SK-N-SH treated with all-trans-retinoic acid at 6 μM for 48 hours (cell line): ENCODE measurements at regions not wholly inside any gene's neighbourhood (a gene's known extent, or its start where the extent isn't known, plus 50 kb on each side); places are given as distances from the start of the nearest gene placed in this dataset.
"Not testable (repeated sequence)": the region's sequence is repeated elsewhere in the genome, so short reads cannot be mapped to it uniquely, and the experiment has no call there.

ENCODE experiments used
- ARNTL ChIP-seq: fragments of 450-650 bp; formaldehyde crosslinking; IDR thresholded peaks from 2 replicates; pipeline ENCODE4 v1.5.0; 2020; ENCODE audit warnings: low read depth, mild to moderate bottlenecking, moderate library complexity, borderline replicate concordance
- BACH2 ChIP-seq: fragments of 250-450 bp; sonication (Bioruptor Pico); IDR thresholded peaks from 2 replicates; pipeline ENCODE4 v1.9.0; 2021; ENCODE audit warnings: mild to moderate bottlenecking, borderline replicate concordance
- ESRRG ChIP-seq: fragments of 250-450 bp; sonication (Bioruptor Pico); IDR thresholded peaks from 2 replicates; pipeline ENCODE4 v1.6.1; 2021; ENCODE audit warnings: mild to moderate bottlenecking
- GLIS3 ChIP-seq: fragments of 250-450 bp; sonication (Bioruptor Pico); IDR thresholded peaks from 2 replicates; pipeline ENCODE4 v1.5.0; 2020; ENCODE audit warnings: mild to moderate bottlenecking, moderate library complexity
- ISL1 ChIP-seq: fragments of 250-450 bp; sonication (Bioruptor Pico); IDR thresholded peaks from 2 replicates; pipeline ENCODE4 v2.1.2; 2022; ENCODE audit warnings: mild to moderate bottlenecking, moderate library complexity
- OSR1 ChIP-seq: fragments of 250-450 bp; sonication (Bioruptor Pico); IDR thresholded peaks from 2 replicates; pipeline ENCODE4 v1.8.0; 2022; ENCODE audit warnings: moderate library complexity, mild to moderate bottlenecking, inconsistent platforms
- PPARA ChIP-seq: fragments of 250-450 bp; sonication (Bioruptor Pico); IDR thresholded peaks from 2 replicates; pipeline ENCODE4 v1.5.0; 2020; ENCODE audit warnings: mild to moderate bottlenecking, borderline replicate concordance
- TOX ChIP-seq: fragments of 250-450 bp; sonication (Bioruptor Pico); IDR thresholded peaks from 2 replicates; pipeline ENCODE4 v1.8.0; 2021; ENCODE audit warnings: mild to moderate bottlenecking, moderate library complexity, borderline replicate concordance
- ZNF565 ChIP-seq: fragments of 450-650 bp; formaldehyde crosslinking; conservative IDR thresholded peaks from 2 replicates; pipeline ENCODE4 v1.5.0; 2020; ENCODE audit warnings: low read depth, mild to moderate bottlenecking, moderate library complexity
- ZNF8 ChIP-seq: fragments of 450-650 bp; formaldehyde crosslinking; IDR thresholded peaks from 2 replicates; pipeline ENCODE4 v1.5.0; 2020; ENCODE audit warnings: mild to moderate bottlenecking, moderate library complexity
- TF ChIP-seq, protein P1 (sequence below): fragments of 250-450 bp; sonication (Bioruptor Pico); IDR thresholded peaks from 2 replicates; pipeline ENCODE4 v1.5.1; 2020; ENCODE audit warnings: low read depth, mild to moderate bottlenecking, moderate library complexity
- TF ChIP-seq, protein P2 (sequence below): fragments of 250-450 bp; sonication (Bioruptor Pico); IDR thresholded peaks from 2 replicates; pipeline ENCODE4 v1.8.0; 2020; ENCODE audit warnings: mild to moderate bottlenecking, moderate library complexity, borderline replicate concordance
- TF ChIP-seq, protein P3 (sequence below): fragments of 250-450 bp; sonication (Bioruptor Pico); IDR thresholded peaks from 2 replicates; pipeline ENCODE4 v1.5.0; 2020; ENCODE audit warnings: mild to moderate bottlenecking, moderate library complexity
- TF ChIP-seq, protein P4 (sequence below): fragments of 250-450 bp; sonication (Bioruptor Pico); IDR thresholded peaks from 2 replicates; pipeline ENCODE4 v1.5.1; 2021; ENCODE audit warnings: mild to moderate bottlenecking, moderate library complexity

DNA sequence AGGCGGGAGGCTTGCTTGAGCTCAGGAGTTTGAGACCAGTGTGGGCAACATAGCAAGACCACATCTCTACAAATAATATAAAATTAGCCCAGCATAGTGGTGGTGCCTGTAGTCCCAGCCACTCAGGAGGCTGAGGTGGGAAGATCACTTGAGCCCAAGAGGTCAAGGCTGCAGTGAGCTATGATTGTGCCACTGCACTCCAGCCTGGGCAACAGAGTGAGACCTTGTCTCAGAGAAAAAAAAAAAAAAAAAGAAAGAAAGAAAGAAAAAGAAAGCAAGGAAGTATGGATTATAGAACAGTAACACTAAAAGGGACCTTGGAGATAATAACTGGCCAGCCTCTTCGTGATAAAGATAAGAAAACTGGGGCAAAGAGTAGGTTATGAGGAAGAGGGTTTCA, 130.4 kb downstream of the PLCE1 start:
- not testable (repeated sequence) for TF ChIP-seq ZNF565 (CRISPR knock-in tag); ISL1 (CRISPR knock-in tag); ESRRG (CRISPR knock-in tag); BACH2; ARNTL (CRISPR knock-in tag); ZNF8; OSR1; PPARA (CRISPR knock-in tag); TOX; GLIS3
- TF ChIP-seq, protein P1, sequence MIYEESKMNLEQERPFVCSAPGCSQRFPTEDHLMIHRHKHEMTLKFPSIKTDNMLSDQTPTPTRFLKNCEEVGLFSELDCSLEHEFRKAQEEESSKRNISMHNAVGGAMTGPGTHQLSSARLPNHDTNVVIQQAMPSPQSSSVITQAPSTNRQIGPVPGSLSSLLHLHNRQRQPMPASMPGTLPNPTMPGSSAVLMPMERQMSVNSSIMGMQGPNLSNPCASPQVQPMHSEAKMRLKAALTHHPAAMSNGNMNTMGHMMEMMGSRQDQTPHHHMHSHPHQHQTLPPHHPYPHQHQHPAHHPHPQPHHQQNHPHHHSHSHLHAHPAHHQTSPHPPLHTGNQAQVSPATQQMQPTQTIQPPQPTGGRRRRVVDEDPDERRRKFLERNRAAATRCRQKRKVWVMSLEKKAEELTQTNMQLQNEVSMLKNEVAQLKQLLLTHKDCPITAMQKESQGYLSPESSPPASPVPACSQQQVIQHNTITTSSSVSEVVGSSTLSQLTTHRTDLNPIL (CRISPR knock-in tag) = not testable (repeated sequence)
- TF ChIP-seq, protein P2, sequence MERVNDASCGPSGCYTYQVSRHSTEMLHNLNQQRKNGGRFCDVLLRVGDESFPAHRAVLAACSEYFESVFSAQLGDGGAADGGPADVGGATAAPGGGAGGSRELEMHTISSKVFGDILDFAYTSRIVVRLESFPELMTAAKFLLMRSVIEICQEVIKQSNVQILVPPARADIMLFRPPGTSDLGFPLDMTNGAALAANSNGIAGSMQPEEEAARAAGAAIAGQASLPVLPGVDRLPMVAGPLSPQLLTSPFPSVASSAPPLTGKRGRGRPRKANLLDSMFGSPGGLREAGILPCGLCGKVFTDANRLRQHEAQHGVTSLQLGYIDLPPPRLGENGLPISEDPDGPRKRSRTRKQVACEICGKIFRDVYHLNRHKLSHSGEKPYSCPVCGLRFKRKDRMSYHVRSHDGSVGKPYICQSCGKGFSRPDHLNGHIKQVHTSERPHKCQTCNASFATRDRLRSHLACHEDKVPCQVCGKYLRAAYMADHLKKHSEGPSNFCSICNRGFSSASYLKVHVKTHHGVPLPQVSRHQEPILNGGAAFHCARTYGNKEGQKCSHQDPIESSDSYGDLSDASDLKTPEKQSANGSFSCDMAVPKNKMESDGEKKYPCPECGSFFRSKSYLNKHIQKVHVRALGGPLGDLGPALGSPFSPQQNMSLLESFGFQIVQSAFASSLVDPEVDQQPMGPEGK (CRISPR knock-in tag) = not testable (repeated sequence)
- TF ChIP-seq, protein P3, sequence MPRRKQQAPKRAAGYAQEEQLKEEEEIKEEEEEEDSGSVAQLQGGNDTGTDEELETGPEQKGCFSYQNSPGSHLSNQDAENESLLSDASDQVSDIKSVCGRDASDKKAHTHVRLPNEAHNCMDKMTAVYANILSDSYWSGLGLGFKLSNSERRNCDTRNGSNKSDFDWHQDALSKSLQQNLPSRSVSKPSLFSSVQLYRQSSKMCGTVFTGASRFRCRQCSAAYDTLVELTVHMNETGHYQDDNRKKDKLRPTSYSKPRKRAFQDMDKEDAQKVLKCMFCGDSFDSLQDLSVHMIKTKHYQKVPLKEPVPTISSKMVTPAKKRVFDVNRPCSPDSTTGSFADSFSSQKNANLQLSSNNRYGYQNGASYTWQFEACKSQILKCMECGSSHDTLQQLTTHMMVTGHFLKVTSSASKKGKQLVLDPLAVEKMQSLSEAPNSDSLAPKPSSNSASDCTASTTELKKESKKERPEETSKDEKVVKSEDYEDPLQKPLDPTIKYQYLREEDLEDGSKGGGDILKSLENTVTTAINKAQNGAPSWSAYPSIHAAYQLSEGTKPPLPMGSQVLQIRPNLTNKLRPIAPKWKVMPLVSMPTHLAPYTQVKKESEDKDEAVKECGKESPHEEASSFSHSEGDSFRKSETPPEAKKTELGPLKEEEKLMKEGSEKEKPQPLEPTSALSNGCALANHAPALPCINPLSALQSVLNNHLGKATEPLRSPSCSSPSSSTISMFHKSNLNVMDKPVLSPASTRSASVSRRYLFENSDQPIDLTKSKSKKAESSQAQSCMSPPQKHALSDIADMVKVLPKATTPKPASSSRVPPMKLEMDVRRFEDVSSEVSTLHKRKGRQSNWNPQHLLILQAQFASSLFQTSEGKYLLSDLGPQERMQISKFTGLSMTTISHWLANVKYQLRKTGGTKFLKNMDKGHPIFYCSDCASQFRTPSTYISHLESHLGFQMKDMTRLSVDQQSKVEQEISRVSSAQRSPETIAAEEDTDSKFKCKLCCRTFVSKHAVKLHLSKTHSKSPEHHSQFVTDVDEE (CRISPR knock-in tag) = not testable (repeated sequence)
- TF ChIP-seq, protein P4, sequence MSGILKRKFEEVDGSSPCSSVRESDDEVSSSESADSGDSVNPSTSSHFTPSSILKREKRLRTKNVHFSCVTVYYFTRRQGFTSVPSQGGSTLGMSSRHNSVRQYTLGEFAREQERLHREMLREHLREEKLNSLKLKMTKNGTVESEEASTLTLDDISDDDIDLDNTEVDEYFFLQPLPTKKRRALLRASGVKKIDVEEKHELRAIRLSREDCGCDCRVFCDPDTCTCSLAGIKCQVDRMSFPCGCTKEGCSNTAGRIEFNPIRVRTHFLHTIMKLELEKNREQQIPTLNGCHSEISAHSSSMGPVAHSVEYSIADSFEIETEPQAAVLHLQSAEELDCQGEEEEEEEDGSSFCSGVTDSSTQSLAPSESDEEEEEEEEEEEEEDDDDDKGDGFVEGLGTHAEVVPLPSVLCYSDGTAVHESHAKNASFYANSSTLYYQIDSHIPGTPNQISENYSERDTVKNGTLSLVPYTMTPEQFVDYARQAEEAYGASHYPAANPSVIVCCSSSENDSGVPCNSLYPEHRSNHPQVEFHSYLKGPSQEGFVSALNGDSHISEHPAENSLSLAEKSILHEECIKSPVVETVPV = not testable (repeated sequence)
